Tibial nerve (tissue), 4 donors: ENCODE measurements at regions not wholly inside any gene's neighbourhood (a gene's known extent, or its start where the extent isn't known, plus 50 kb on each side); places are given as distances from the start of the nearest gene placed in this dataset.

Experiments used
- DNase-seq, 2 donors: peaks; one replicate each; pipeline ENCODE4 v3.0.0-alpha.2; 2019; ENCODE audit warnings: low spot score in 2 of 2
- H3K27ac ChIP-seq, 4 donors: fragments of 200-600 bp; sonication (generic) in 3 of 4; one replicate each; pipeline ENCODE4 v1.5.1; 2017 to 2019; ENCODE audit warnings: mild to moderate bottlenecking in 1 of 4
- H3K27me3 ChIP-seq, 2 donors: fragments of 200-600 bp; sonication (generic) in 1 of 2; one replicate each; pipeline versions ENCODE4 v1.5.1 to v1.6.0; 2017 to 2019
- H3K36me3 ChIP-seq, 3 donors: fragments of 200-600 bp; sonication (generic); one replicate each; pipeline ENCODE4 v1.5.1; 2018 to 2019
- H3K4me1 ChIP-seq, 4 donors: fragments of 200-600 bp; sonication (generic) in 3 of 4; one replicate each; pipeline ENCODE4 v1.5.1; 2017 to 2019
- H3K4me3 ChIP-seq, 4 donors: fragments of 200-600 bp; sonication (generic) in 3 of 4; one replicate each; pipeline ENCODE4 v1.5.1; 2017 to 2019; ENCODE audit warnings: mild to moderate bottlenecking in 1 of 4, moderate library complexity in 1 of 4
- H3K9me3 ChIP-seq, 4 donors: fragments of 200-600 bp; sonication (generic) in 3 of 4; one replicate each; pipeline ENCODE4 v1.5.1; 2017 to 2019
- EP300 ChIP-seq, 2 donors: sonication (generic); formaldehyde crosslinking; IDR thresholded peaks; one replicate each; pipeline ENCODE4 v1.6.1; 2017; ENCODE audit warnings: antibody characterized with exemption in 2 of 2, mild to moderate bottlenecking in 1 of 2
- POLR2A ChIP-seq, 2 donors: fragments of 450-650 bp; IDR thresholded peaks; one replicate each; pipeline ENCODE4 v1.6.1; 2017; ENCODE audit warnings: antibody characterized with exemption in 2 of 2, mild to moderate bottlenecking in 2 of 2, moderate library complexity in 2 of 2
- WGBS, 2 donors: methylation state at CpG; one replicate each; pipeline ENCODE4 v1.1.5; 2018; 5-methylcytosine and 5-hydroxymethylcytosine counted together
- TF ChIP-seq, protein P1 (sequence below), 5 experiments: fragments of 200-600 bp in 3 of 5; fragments of 450-650 bp in 2 of 5; sonication (generic) in 3 of 5; IDR thresholded peaks; one replicate each; pipeline ENCODE4 v1.5.1; 2016 to 2019; ENCODE audit warnings: antibody characterized with exemption in 5 of 5, mild to moderate bottlenecking in 3 of 5, moderate library complexity in 2 of 5

- H3K36me3 ChIP-seq: no peaks in the 10 kb centered on the region
- peaks cover 0 to 3% (median 0%) of the 10 kb centered on the region in 4 donors for H3K9me3 ChIP-seq
- 71 to 80% methylated on average over 4 of the region's 4 CpGs for WGBS, 2 donors
- H3K27me3 ChIP-seq: no peaks in the 10 kb centered on the region
- H3K4me3 ChIP-seq: no peak overlapping the region
- H3K4me1 ChIP-seq: no peaks in the 10 kb centered on the region
- TF ChIP-seq EP300 (IDR thresholded peaks at IDR 0.05) (no peak), POLR2A (IDR thresholded peaks at IDR 0.05) (no peak)
- TF ChIP-seq, protein P1, sequence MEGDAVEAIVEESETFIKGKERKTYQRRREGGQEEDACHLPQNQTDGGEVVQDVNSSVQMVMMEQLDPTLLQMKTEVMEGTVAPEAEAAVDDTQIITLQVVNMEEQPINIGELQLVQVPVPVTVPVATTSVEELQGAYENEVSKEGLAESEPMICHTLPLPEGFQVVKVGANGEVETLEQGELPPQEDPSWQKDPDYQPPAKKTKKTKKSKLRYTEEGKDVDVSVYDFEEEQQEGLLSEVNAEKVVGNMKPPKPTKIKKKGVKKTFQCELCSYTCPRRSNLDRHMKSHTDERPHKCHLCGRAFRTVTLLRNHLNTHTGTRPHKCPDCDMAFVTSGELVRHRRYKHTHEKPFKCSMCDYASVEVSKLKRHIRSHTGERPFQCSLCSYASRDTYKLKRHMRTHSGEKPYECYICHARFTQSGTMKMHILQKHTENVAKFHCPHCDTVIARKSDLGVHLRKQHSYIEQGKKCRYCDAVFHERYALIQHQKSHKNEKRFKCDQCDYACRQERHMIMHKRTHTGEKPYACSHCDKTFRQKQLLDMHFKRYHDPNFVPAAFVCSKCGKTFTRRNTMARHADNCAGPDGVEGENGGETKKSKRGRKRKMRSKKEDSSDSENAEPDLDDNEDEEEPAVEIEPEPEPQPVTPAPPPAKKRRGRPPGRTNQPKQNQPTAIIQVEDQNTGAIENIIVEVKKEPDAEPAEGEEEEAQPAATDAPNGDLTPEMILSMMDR (IDR thresholded peaks at IDR 0.05): no peak
- DNase-seq: no peak
- H3K27ac ChIP-seq: no peak overlapping the region
These were observed 142.1 kb downstream of the POSTN start for GRCh38 chr13:37456506-37456905.

DNA sequence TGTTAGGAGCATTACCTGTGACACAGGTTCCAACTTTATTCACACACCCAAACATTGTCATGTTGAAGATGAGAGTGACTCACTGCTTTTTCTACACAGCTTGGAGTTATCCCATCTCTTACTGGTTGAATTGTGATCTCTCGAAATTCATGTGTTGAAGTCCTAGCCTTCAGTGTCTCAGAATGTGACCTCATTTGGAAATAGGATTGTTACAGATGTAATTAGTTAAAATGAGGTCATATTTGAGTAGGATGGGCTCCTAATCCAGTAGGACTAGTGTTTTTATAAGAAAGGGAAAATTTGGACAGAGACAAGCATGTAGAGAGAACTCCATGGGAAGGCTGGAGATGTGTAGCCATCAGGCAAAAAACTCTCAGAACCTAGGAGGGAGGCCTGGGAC lies 142.5 kb downstream of the POSTN start:
- Histone ChIP-seq H3K9me3 (peaks cover 0 to 3% (median 0%) of the 10 kb centered on the region in 4 donors), H3K4me1 (no peaks in the 10 kb centered on the region), H3K27me3 (no peaks in the 10 kb centered on the region), H3K4me3 (no peak overlapping the region), H3K27ac (no peak overlapping the region), H3K36me3 (no peaks in the 10 kb centered on the region)
- TF ChIP-seq EP300 (IDR thresholded peaks at IDR 0.05) (no peak), POLR2A (IDR thresholded peaks at IDR 0.05) (no peak)
- TF ChIP-seq, protein P1 (IDR thresholded peaks at IDR 0.05): no peak
- no peak for DNase-seq
- WGBS, 2 donors: 65 to 88% methylated on average over 1 of the region's 1 CpG

- H3K27me3 ChIP-seq: no peaks in the 10 kb centered on the region
- no peaks in the 10 kb centered on the region for H3K36me3 ChIP-seq
- DNase-seq: no peak
- peaks cover 0 to 3% (median 0%) of the 10 kb centered on the region in 4 donors for H3K9me3 ChIP-seq
- TF ChIP-seq POLR2A (IDR thresholded peaks at IDR 0.05) (no peak), EP300 (IDR thresholded peaks at IDR 0.05) (no peak)
- TF ChIP-seq, protein P1 (IDR thresholded peaks at IDR 0.05): no peak
- no peaks in the 10 kb centered on the region for H3K4me1 ChIP-seq
- 74 to 81% methylated on average over 2 of the region's 2 CpGs for WGBS, 2 donors
- no peak overlapping the region for H3K27ac ChIP-seq
- H3K4me3 ChIP-seq: no peak overlapping the region
These were observed 145.3 kb downstream of the POSTN start for GRCh38 chr13:37453246-37453645.

- TF ChIP-seq, protein P1 (IDR thresholded peaks at IDR 0.05): no peak
- TF ChIP-seq EP300 (IDR thresholded peaks at IDR 0.05) (no peak), POLR2A (IDR thresholded peaks at IDR 0.05) (no peak)
- WGBS, 2 donors: 80 to 83% methylated on average over 2 of the region's 2 CpGs
- H3K36me3 ChIP-seq: no peaks in the 10 kb centered on the region
- DNase-seq: no peak
- peaks cover 0 to 2% (median 0%) of the 10 kb centered on the region in 4 donors for H3K9me3 ChIP-seq
- H3K4me1 ChIP-seq: no peaks in the 10 kb centered on the region
- H3K4me3 ChIP-seq: no peak overlapping the region
- H3K27me3 ChIP-seq: no peaks in the 10 kb centered on the region
- no peak overlapping the region for H3K27ac ChIP-seq
These were observed 148.3 kb downstream of the POSTN start for GRCh38 chr13:37450276-37450675.

- 30 to 42% methylated on average over 1 of the region's 1 CpG for WGBS, 2 donors
- Histone ChIP-seq H3K27ac (no peak overlapping the region), H3K27me3 (no peaks in the 10 kb centered on the region), H3K4me1 (no peaks in the 10 kb centered on the region), H3K36me3 (no peaks in the 10 kb centered on the region), H3K9me3 (no peaks in the 10 kb centered on the region), H3K4me3 (no peak overlapping the region)
- TF ChIP-seq EP300 (IDR thresholded peaks at IDR 0.05): no peak
- no peak for TF ChIP-seq POLR2A (IDR thresholded peaks at IDR 0.05)
- TF ChIP-seq, protein P1 (IDR thresholded peaks at IDR 0.05): no peak
- DNase-seq: no peak
These were observed 150.4 kb downstream of the POSTN start for GRCh38 chr13:37448153-37448552.
